IMR-90 (cell line): ENCODE measurements at regions not wholly inside any gene's neighbourhood (a gene's known extent, or its start where the extent isn't known, plus 50 kb on each side); places are given as distances from the start of the nearest gene placed in this dataset.

Experiments
- CTCF ChIP-seq: conservative IDR thresholded peaks from 2 replicates; pipeline ENCODE4 v1.5.1; 2012; ENCODE audit warnings: mild to moderate bottlenecking, low read depth, low read length, improper control_type of control experiment
- MXI1 ChIP-seq: IDR thresholded peaks from 2 replicates; pipeline ENCODE4 v1.6.1; 2012; ENCODE audit warnings: low read depth, mild to moderate bottlenecking, low read length, moderate library complexity, borderline replicate concordance
- RCOR1 ChIP-seq: IDR thresholded peaks from 2 replicates; pipeline ENCODE4 v1.6.1; 2012; ENCODE audit warnings: mild to moderate bottlenecking, low read length, improper control_type of control experiment; ENCODE audit not compliant: insufficient replicate concordance
- SMC3 ChIP-seq: fragments of 150-350 bp; IDR thresholded peaks from 2 replicates; pipeline ENCODE4 v1.6.1; 2016; ENCODE audit warnings: low read depth, mild to moderate bottlenecking, antibody characterized with exemption, low read length, moderate library complexity

- TF ChIP-seq CTCF (no peak), SMC3 (no peak), RCOR1 (no peak), MXI1 (no peak)
Measured at GRCh38 chr15:22265056-22265945, 185.0 kb downstream of the OR4M2 start.
